CD4-positive, alpha-beta T cell (primary cell): ENCODE measurements at regions not wholly inside any gene's neighbourhood (a gene's known extent, or its start where the extent isn't known, plus 50 kb on each side); places are given as distances from the start of the nearest gene placed in this dataset.

ENCODE experiments used
- ATAC-seq: fragments of 200-7000 bp; cut with Tn5 transposase; one replicate; pipeline ENCODE4 v1.10.0; 2022; ENCODE audit warnings: mild to moderate bottlenecking; ENCODE audit not compliant: poor library complexity
- CTCF ChIA-PET: fragments of 350-600 bp; sonication (Branson Sonifier 250); formaldehyde crosslinking; loops from one replicate; lab custom pipeline; 2021; ENCODE audit warnings: antibody characterized with exemption, inconsistent platforms; lab: Charles Lee
- POLR2A ChIA-PET: fragments of 350-600 bp; sonication (Branson Sonifier 250); formaldehyde crosslinking; loops from one replicate; lab custom pipeline; 2021; ENCODE audit warnings: antibody characterized with exemption, inconsistent platforms; lab: Charles Lee
- DNase-seq, 14 experiments: peaks; one replicate each; pipeline ENCODE4 v3.0.0-alpha.2; 2013 to 2020; ENCODE audit warnings: mixed read lengths in 2 of 14
- H3K27ac ChIP-seq, 2 donors: one replicate each; pipeline versions ENCODE4 v1.5.1 to v1.7.0; 2013; ENCODE audit warnings: low read length in 2 of 2, low read depth in 1 of 2, mild to moderate bottlenecking in 1 of 2
- H3K27me3 ChIP-seq, 2 experiments: 1 replicate in 1 of 2; 2 replicates in 1 of 2; pipeline versions ENCODE4 v1.6.1 to v1.7.0; 2013; ENCODE audit warnings: low read length in 2 of 2, control low read depth in 1 of 2, mild to moderate bottlenecking in 1 of 2, moderate library complexity in 1 of 2; ENCODE audit not compliant: insufficient read depth in 2 of 2, control insufficient read depth in 1 of 2
- H3K36me3 ChIP-seq: one replicate; pipeline ENCODE4 v1.6.1; 2013; ENCODE audit warnings: low read length, control low read depth; ENCODE audit not compliant: insufficient read depth
- H3K4me1 ChIP-seq: one replicate; pipeline ENCODE4 v1.6.1; 2013; ENCODE audit warnings: low read length, control low read depth; ENCODE audit not compliant: insufficient read depth
- H3K4me3 ChIP-seq: one replicate; pipeline ENCODE4 v1.5.1; 2013; ENCODE audit warnings: mild to moderate bottlenecking, low read length, moderate library complexity
- H3K9me3 ChIP-seq, 2 experiments: 1 replicate in 1 of 2; 2 replicates in 1 of 2; pipeline versions ENCODE4 v1.6.1 to v1.7.0; 2013; ENCODE audit warnings: low read length in 2 of 2, mild to moderate bottlenecking in 2 of 2, control low read depth in 1 of 2, moderate library complexity in 1 of 2; ENCODE audit not compliant: control insufficient read depth in 1 of 2, insufficient read depth in 1 of 2
- H3K27ac Mint-ChIP-seq: one replicate; pipeline ENCODE4 v1.8.0; 2020; ENCODE audit warnings: mixed read lengths
- H3K27me3 Mint-ChIP-seq: one replicate; pipeline ENCODE4 v1.8.0; 2021; ENCODE audit warnings: mixed read lengths
- H3K36me3 Mint-ChIP-seq: one replicate; pipeline ENCODE4 v1.8.0; 2021; ENCODE audit warnings: low read depth, mixed read lengths
- H3K4me1 Mint-ChIP-seq: one replicate; pipeline ENCODE4 v1.8.0; 2021; ENCODE audit warnings: low read depth, mixed read lengths
- H3K4me3 Mint-ChIP-seq: one replicate; pipeline ENCODE4 v1.8.0; 2020; ENCODE audit warnings: mild to moderate bottlenecking, mixed read lengths
- H3K9me3 Mint-ChIP-seq: one replicate; pipeline ENCODE4 v1.8.0; 2020; ENCODE audit warnings: mixed read lengths
- CTCF ChIP-seq: fragments of 200-600 bp; IDR thresholded peaks from one replicate; pipeline ENCODE4 v1.8.0; 2022; ENCODE audit warnings: antibody characterized with exemption, mild to moderate bottlenecking
- intact Hi-C, 2 experiments: fragments of 100-400 bp; cut with DNase I in 1 of 2; cut with micrococcal nuclease in 1 of 2; formaldehyde crosslinking; loops; one replicate each; pipeline versions ENCODE4 v1.15.1 to v1.9.0; 2023 to 2025; cut with DNase I, micrococcal nuclease

GRCh38 chr10:120398180-120398579 lies 58.8 kb upstream of the PLPP4 start:
- intact Hi-C loops: no loop called here
- H3K36me3 Mint-ChIP-seq: no peaks in the 10 kb centered on the region
- no peaks in the 10 kb centered on the region for H3K9me3 Mint-ChIP-seq
- Histone ChIP-seq H3K4me1 (no peaks in the 10 kb centered on the region), H3K36me3 (no peaks in the 10 kb centered on the region), H3K27ac (no peak overlapping the region), H3K4me3 (no peak overlapping the region), H3K27me3 (no peaks in the 10 kb centered on the region), H3K9me3 (no peaks in the 10 kb centered on the region)
- ATAC-seq (no peak), DNase-seq (no peak)
- H3K27ac Mint-ChIP-seq: no peak overlapping the region
- no peak overlapping the region for H3K4me3 Mint-ChIP-seq
- H3K27me3 Mint-ChIP-seq: peaks cover 14% of the 10 kb centered on the region
- H3K4me1 Mint-ChIP-seq: no peaks in the 10 kb centered on the region
- CTCF ChIA-PET: no interaction called here
- POLR2A ChIA-PET: no interaction called here
- no peak for TF ChIP-seq CTCF

GRCh38 chr10:120400601-120401000 lies 56.4 kb upstream of the PLPP4 start:
- no peaks in the 10 kb centered on the region for H3K36me3 Mint-ChIP-seq
- CTCF ChIA-PET: no interaction called here
- POLR2A ChIA-PET: no interaction called here
- no peak overlapping the region for H3K27ac Mint-ChIP-seq
- no peaks in the 10 kb centered on the region for H3K27me3 Mint-ChIP-seq
- Histone ChIP-seq H3K36me3 (no peaks in the 10 kb centered on the region), H3K27ac (no peak overlapping the region), H3K4me3 (no peak overlapping the region), H3K27me3 (no peaks in the 10 kb centered on the region), H3K4me1 (no peaks in the 10 kb centered on the region), H3K9me3 (no peaks in the 10 kb centered on the region)
- TF ChIP-seq CTCF: no peak
- H3K4me3 Mint-ChIP-seq: no peak overlapping the region
- H3K4me1 Mint-ChIP-seq: no peaks in the 10 kb centered on the region
- no peak for ATAC-seq
- intact Hi-C loops: no loop called here
- no peaks in the 10 kb centered on the region for H3K9me3 Mint-ChIP-seq
- DNase-seq: no peak

- no peaks in the 10 kb centered on the region for H3K4me1 ChIP-seq
- DNase-seq (no peak), ATAC-seq (no peak)
- Mint-ChIP-seq H3K27me3 (no peaks in the 10 kb centered on the region), H3K4me3 (no peak overlapping the region), H3K36me3 (no peaks in the 10 kb centered on the region), H3K27ac (no peak overlapping the region), H3K9me3 (no peaks in the 10 kb centered on the region), H3K4me1 (no peaks in the 10 kb centered on the region)
- no peak overlapping the region for H3K27ac ChIP-seq
- ChIA-PET POLR2A (no interaction called here), CTCF (no interaction called here)
- no peaks in the 10 kb centered on the region for H3K27me3 ChIP-seq
- no peaks in the 10 kb centered on the region for H3K9me3 ChIP-seq
- H3K36me3 ChIP-seq: no peaks in the 10 kb centered on the region
- H3K4me3 ChIP-seq: no peak overlapping the region
- no peak for TF ChIP-seq CTCF
- intact Hi-C loops: no loop called here
Observed at GRCh38 chr10:120402147-120402766, 54.8 kb upstream of the PLPP4 start.
